Activated CD4-positive, alpha-beta T cell treated with anti-CD3 and anti-CD28 coated beads, Interleukin-2, amount 10 ng/mL, durations not matched to agents 24 days and 14 days (primary cell): ENCODE measurements at regions not wholly inside any gene's neighbourhood (a gene's known extent, or its start where the extent isn't known, plus 50 kb on each side); places are given as distances from the start of the nearest gene placed in this dataset.
"Not testable (repeated sequence)": the region's sequence is repeated elsewhere in the genome, so short reads cannot be mapped to it uniquely, and the experiment has no call there.

Experiments
- DNase-seq: peaks from one replicate; pipeline ENCODE4 v3.0.0; 2022
- H3K27ac Mint-ChIP-seq: one replicate; pipeline ENCODE4 v1.8.0; 2022; ENCODE audit warnings: mild to moderate bottlenecking, mixed read lengths
- H3K27me3 Mint-ChIP-seq: one replicate; pipeline ENCODE4 v1.8.0; 2022; ENCODE audit warnings: mixed read lengths
- H3K36me3 Mint-ChIP-seq: one replicate; pipeline ENCODE4 v1.8.0; 2022; ENCODE audit warnings: low read depth, mild to moderate bottlenecking, mixed read lengths
- H3K4me1 Mint-ChIP-seq: one replicate; pipeline ENCODE4 v1.8.0; 2021; ENCODE audit warnings: mixed read lengths
- H3K4me3 Mint-ChIP-seq: one replicate; pipeline ENCODE4 v1.8.0; 2022; ENCODE audit warnings: mild to moderate bottlenecking, moderate library complexity, mixed read lengths
- H3K9me3 Mint-ChIP-seq: one replicate; pipeline ENCODE4 v1.8.0; 2021; ENCODE audit warnings: mixed read lengths
- intact Hi-C: fragments of 100-400 bp; cut with micrococcal nuclease; formaldehyde crosslinking; loops from one replicate; pipeline ENCODE4 v1.15.1; 2023

GRCh38 chr6:56724455-56724854 is 81.8 kb upstream of the DST start:
- H3K9me3 Mint-ChIP-seq = no peaks in the 10 kb centered on the region
- no peak for DNase-seq
- H3K4me1 Mint-ChIP-seq = no peaks in the 10 kb centered on the region
- no peak overlapping the region for H3K27ac Mint-ChIP-seq
- no peaks in the 10 kb centered on the region for H3K36me3 Mint-ChIP-seq
- intact Hi-C loops = no loop called here
- no peak overlapping the region for H3K4me3 Mint-ChIP-seq
- H3K27me3 Mint-ChIP-seq = no peaks in the 10 kb centered on the region

GRCh38 chr6:56720882-56721281 is 78.2 kb upstream of the DST start:
- Mint-ChIP-seq H3K36me3 (no peaks in the 10 kb centered on the region), H3K9me3 (no peaks in the 10 kb centered on the region), H3K27ac (no peak overlapping the region), H3K27me3 (peaks cover 1% of the 10 kb centered on the region), H3K4me1 (no peaks in the 10 kb centered on the region), H3K4me3 (no peak overlapping the region)
- DNase-seq = no peak
- intact Hi-C loops = no loop called here

GRCh38 chr6:56720202-56720601 is 77.5 kb upstream of the DST start:
- DNase-seq, H3K27me3 Mint-ChIP-seq, intact Hi-C loops: not testable (repeated sequence)

GRCh38 chr6:56719315-56720058 is 76.8 kb upstream of the DST start:
- H3K36me3 Mint-ChIP-seq, H3K4me1 Mint-ChIP-seq, H3K9me3 Mint-ChIP-seq, DNase-seq, H3K4me3 Mint-ChIP-seq, H3K27me3 Mint-ChIP-seq, H3K27ac Mint-ChIP-seq: not testable (repeated sequence)
- intact Hi-C loops = loop anchor here (5.0 kb wide), 1 partner anchor 123 kb away; no protein-coding TSS in a partner anchor

More at GRCh38 chr6:56720202-56720601, 77.5 kb upstream of the DST start:
- H3K4me3 Mint-ChIP-seq, H3K36me3 Mint-ChIP-seq, H3K4me1 Mint-ChIP-seq, H3K9me3 Mint-ChIP-seq, H3K27ac Mint-ChIP-seq: not testable (repeated sequence)

GRCh38 chr6:56718236-56718635 is 75.5 kb upstream of the DST start:
- no peak overlapping the region for H3K27ac Mint-ChIP-seq

GRCh38 chr6:56716229-56716628 is 73.5 kb upstream of the DST start:
- DNase-seq = no peak
- Mint-ChIP-seq H3K4me1 (no peaks in the 10 kb centered on the region), H3K4me3 (no peak overlapping the region), H3K27ac (no peak overlapping the region), H3K27me3 (peaks cover 4% of the 10 kb centered on the region), H3K9me3 (no peaks in the 10 kb centered on the region), H3K36me3 (no peaks in the 10 kb centered on the region)
- intact Hi-C loops = loop anchor here (5.0 kb wide), 1 partner anchor 126 kb away; no protein-coding TSS in a partner anchor

More at GRCh38 chr6:56718236-56718635, 75.5 kb upstream of the DST start:
- DNase-seq = no peak
- no peaks in the 10 kb centered on the region for H3K36me3 Mint-ChIP-seq
- peaks cover 4% of the 10 kb centered on the region for H3K27me3 Mint-ChIP-seq
- no peaks in the 10 kb centered on the region for H3K4me1 Mint-ChIP-seq
- intact Hi-C loops = loop anchor here (5.0 kb wide), 1 partner anchor 124 kb away; no protein-coding TSS in a partner anchor
- no peaks in the 10 kb centered on the region for H3K9me3 Mint-ChIP-seq
- H3K4me3 Mint-ChIP-seq = no peak overlapping the region

GRCh38 chr6:56715741-56716140 is 73.1 kb upstream of the DST start:
- Mint-ChIP-seq H3K4me1 (no peaks in the 10 kb centered on the region), H3K9me3 (no peaks in the 10 kb centered on the region), H3K27me3 (peaks cover 4% of the 10 kb centered on the region), H3K36me3 (no peaks in the 10 kb centered on the region), H3K27ac (no peak overlapping the region), H3K4me3 (no peak overlapping the region)
- no peak for DNase-seq
- intact Hi-C loops = loop anchor here (5.0 kb wide), 1 partner anchor 127 kb away; no protein-coding TSS in a partner anchor

GRCh38 chr6:56714982-56715456 is 72.3 kb upstream of the DST start:
- H3K4me3 Mint-ChIP-seq = no peak overlapping the region
- no peak overlapping the region for H3K27ac Mint-ChIP-seq
- intact Hi-C loops = loop anchor here (5.0 kb wide), 1 partner anchor 127 kb away; no protein-coding TSS in a partner anchor
- H3K9me3 Mint-ChIP-seq = no peaks in the 10 kb centered on the region
- peaks cover 5% of the 10 kb centered on the region for H3K27me3 Mint-ChIP-seq
- no peaks in the 10 kb centered on the region for H3K4me1 Mint-ChIP-seq
- DNase-seq = no peak
- H3K36me3 Mint-ChIP-seq = no peaks in the 10 kb centered on the region

GRCh38 chr6:56714273-56714672 is 71.6 kb upstream of the DST start:
- Mint-ChIP-seq H3K27me3 (peaks cover 9% of the 10 kb centered on the region), H3K4me1 (no peaks in the 10 kb centered on the region), H3K4me3 (no peak overlapping the region), H3K27ac (no peak overlapping the region), H3K9me3 (no peaks in the 10 kb centered on the region), H3K36me3 (no peaks in the 10 kb centered on the region)
- intact Hi-C loops = no loop called here
- no peak for DNase-seq

GRCh38 chr6:56713254-56713672 is 70.6 kb upstream of the DST start:
- intact Hi-C loops = no loop called here
- Mint-ChIP-seq H3K27ac (no peak overlapping the region), H3K36me3 (no peaks in the 10 kb centered on the region), H3K4me3 (no peak overlapping the region), H3K27me3 (peaks cover 8% of the 10 kb centered on the region), H3K4me1 (no peaks in the 10 kb centered on the region), H3K9me3 (no peaks in the 10 kb centered on the region)
- DNase-seq = no peak

GRCh38 chr6:56710967-56711366 is 68.3 kb upstream of the DST start:
- no peaks in the 10 kb centered on the region for H3K9me3 Mint-ChIP-seq
- H3K36me3 Mint-ChIP-seq = no peaks in the 10 kb centered on the region
- peaks cover 8% of the 10 kb centered on the region for H3K27me3 Mint-ChIP-seq
- DNase-seq = no peak
- H3K4me3 Mint-ChIP-seq = no peak overlapping the region
- no peak overlapping the region for H3K27ac Mint-ChIP-seq
- H3K4me1 Mint-ChIP-seq = no peaks in the 10 kb centered on the region
- intact Hi-C loops = no loop called here

GRCh38 chr6:56709650-56710049 is 67.0 kb upstream of the DST start:
- H3K9me3 Mint-ChIP-seq = no peaks in the 10 kb centered on the region
- no peaks in the 10 kb centered on the region for H3K4me1 Mint-ChIP-seq
- no peak overlapping the region for H3K27ac Mint-ChIP-seq
- DNase-seq = no peak
- H3K27me3 Mint-ChIP-seq = peaks cover 8% of the 10 kb centered on the region
- intact Hi-C loops = loop anchor here (1.0 to 10.0 kb wide), 3 partner anchors 48 to 605 kb away; partner anchors contain the start of gene PRIM2
- H3K36me3 Mint-ChIP-seq = no peaks in the 10 kb centered on the region
- no peak overlapping the region for H3K4me3 Mint-ChIP-seq

- Mint-ChIP-seq H3K36me3 (no peaks in the 10 kb centered on the region), H3K27me3 (peaks cover 8% of the 10 kb centered on the region), H3K9me3 (no peaks in the 10 kb centered on the region), H3K27ac (no peak overlapping the region), H3K4me1 (no peaks in the 10 kb centered on the region), H3K4me3 (no peak overlapping the region)
- intact Hi-C loops = loop anchor here (1.0 to 10.0 kb wide), 3 partner anchors 48 to 606 kb away; partner anchors contain the start of gene PRIM2
- DNase-seq = peak; percentile 42
Measured at GRCh38 chr6:56708810-56709597, 66.3 kb upstream of the DST start.
